ENCODE measurements at regions not wholly inside any gene's neighbourhood (a gene's known extent, or its start where the extent isn't known, plus 50 kb on each side); places are given as distances from the start of the nearest gene placed in this dataset.

DNA sequence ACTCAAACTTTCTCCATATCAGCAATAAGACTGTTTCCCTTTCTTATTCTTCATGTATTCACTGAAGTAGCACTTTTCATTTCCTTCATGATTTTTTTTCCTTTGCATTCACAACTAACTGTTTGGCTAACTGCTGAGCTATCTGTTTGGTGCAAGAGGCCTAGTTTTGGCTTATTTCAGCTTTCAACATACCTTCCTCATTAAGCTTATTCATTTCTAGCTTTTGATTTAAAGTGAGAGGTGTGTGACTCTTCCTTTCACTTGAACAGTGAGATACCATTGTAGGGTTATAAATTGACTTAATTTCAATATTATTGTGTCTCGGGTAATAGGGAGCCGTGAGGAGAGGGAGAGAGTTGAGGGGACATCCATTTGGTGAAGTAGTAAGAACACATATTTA is 262.0 kb upstream of the PREP start:
- Mint-ChIP-seq H3K27me3 (ENCODE audit: low read depth in 3 of 3) (peaks cover 0 to 1% (median 0%) of the 10 kb centered on the region in 3 donors), H3K27ac (no peak overlapping the region), H3K4me1 (no peaks in the 10 kb centered on the region), H3K4me3 (no peak overlapping the region), H3K36me3 (no peaks in the 10 kb centered on the region), H3K9me3 (peaks cover 0 to 8% (median 4%) of the 10 kb centered on the region in 7 donors)
- H3K4me1 ChIP-seq (ENCODE audit: control insufficient read depth in 1 of 2, insufficient read depth in 2 of 2, low read length in 2 of 2): no peaks in the 10 kb centered on the region
- no CpG with 5 or more reads among the region's 2 CpGs for WGBS (ENCODE audit: insufficient coverage)
- TF ChIP-seq, protein P1, sequence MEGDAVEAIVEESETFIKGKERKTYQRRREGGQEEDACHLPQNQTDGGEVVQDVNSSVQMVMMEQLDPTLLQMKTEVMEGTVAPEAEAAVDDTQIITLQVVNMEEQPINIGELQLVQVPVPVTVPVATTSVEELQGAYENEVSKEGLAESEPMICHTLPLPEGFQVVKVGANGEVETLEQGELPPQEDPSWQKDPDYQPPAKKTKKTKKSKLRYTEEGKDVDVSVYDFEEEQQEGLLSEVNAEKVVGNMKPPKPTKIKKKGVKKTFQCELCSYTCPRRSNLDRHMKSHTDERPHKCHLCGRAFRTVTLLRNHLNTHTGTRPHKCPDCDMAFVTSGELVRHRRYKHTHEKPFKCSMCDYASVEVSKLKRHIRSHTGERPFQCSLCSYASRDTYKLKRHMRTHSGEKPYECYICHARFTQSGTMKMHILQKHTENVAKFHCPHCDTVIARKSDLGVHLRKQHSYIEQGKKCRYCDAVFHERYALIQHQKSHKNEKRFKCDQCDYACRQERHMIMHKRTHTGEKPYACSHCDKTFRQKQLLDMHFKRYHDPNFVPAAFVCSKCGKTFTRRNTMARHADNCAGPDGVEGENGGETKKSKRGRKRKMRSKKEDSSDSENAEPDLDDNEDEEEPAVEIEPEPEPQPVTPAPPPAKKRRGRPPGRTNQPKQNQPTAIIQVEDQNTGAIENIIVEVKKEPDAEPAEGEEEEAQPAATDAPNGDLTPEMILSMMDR (IDR thresholded peaks at IDR 0.05): no peak
- no peak overlapping the region for H2AFZ ChIP-seq (ENCODE audit: insufficient read depth, low read depth, low read length, poor library complexity, severe bottlenecking)
- intact Hi-C loops (cut with micrococcal nuclease): no loop called here
- H3K27ac ChIP-seq (ENCODE audit: low read depth in 1 of 2, low read length in 2 of 2): no peak overlapping the region
- no peaks in the 10 kb centered on the region for H4K20me1 ChIP-seq (ENCODE audit: insufficient read depth, low read length)
- H3K9ac ChIP-seq (ENCODE audit: insufficient read depth, low read length, poor library complexity, severe bottlenecking): no peak overlapping the region
- DNase-seq: no peak
- no peaks in the 10 kb centered on the region for H3K27me3 ChIP-seq (ENCODE audit: control insufficient read depth in 2 of 2, insufficient read depth in 2 of 2, low read length in 2 of 2)
- H3K4me2 ChIP-seq (replicated peaks; ENCODE audit: extremely low read depth, low read length, poor library complexity, severe bottlenecking): no peak overlapping the region
- H3K79me2 ChIP-seq (ENCODE audit: insufficient read depth, low read length): no peaks in the 10 kb centered on the region
- H3K36me3 ChIP-seq (replicated peaks in 1 of 2; ENCODE audit: control insufficient read depth in 1 of 2, insufficient read depth in 2 of 2, low read length in 2 of 2): no peaks in the 10 kb centered on the region
- no peak overlapping the region for H3K4me3 ChIP-seq (replicated peaks in 1 of 3; ENCODE audit: low read depth in 2 of 3, low read length in 3 of 3)
- H3K9me3 ChIP-seq (replicated peaks in 1 of 2; ENCODE audit: control insufficient read depth in 1 of 2, insufficient read depth in 1 of 2, low read length in 2 of 2): peaks cover 0 to 10% of the 10 kb centered on the region in 2 donors

DNA sequence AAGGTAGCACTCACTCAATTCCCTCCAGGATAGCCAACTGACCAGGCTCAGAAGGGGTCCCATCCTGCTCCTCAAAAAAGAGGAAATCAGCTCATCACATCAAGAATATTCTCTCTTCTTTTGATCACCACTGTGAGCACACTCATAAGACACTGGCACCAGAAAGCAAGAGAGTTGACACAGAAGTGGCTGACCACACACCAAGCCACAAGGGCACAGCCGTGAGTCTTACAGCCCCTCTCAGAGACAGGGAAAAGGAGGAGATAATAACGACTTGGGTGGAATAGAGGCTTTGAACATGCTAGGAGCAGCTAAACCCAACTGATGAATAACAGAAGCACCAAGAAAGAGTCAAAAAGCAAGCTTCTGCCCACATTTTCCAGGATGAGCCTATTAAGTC is 249.1 kb upstream of the PREP start:
- H3K4me1 Mint-ChIP-seq: no peaks in the 10 kb centered on the region
- Histone ChIP-seq H3K27ac (ENCODE audit: low read depth in 1 of 2, low read length in 2 of 2) (no peak overlapping the region), H4K20me1 (ENCODE audit: insufficient read depth, low read length) (no peaks in the 10 kb centered on the region), H3K79me2 (ENCODE audit: insufficient read depth, low read length) (no peaks in the 10 kb centered on the region), H3K27me3 (ENCODE audit: control insufficient read depth in 2 of 2, insufficient read depth in 2 of 2, low read length in 2 of 2) (no peaks in the 10 kb centered on the region), H3K36me3 (replicated peaks in 1 of 2; ENCODE audit: control insufficient read depth in 1 of 2, insufficient read depth in 2 of 2, low read length in 2 of 2) (no peaks in the 10 kb centered on the region), H3K4me2 (replicated peaks; ENCODE audit: extremely low read depth, low read length, poor library complexity, severe bottlenecking) (no peak overlapping the region), H2AFZ (ENCODE audit: insufficient read depth, low read depth, low read length, poor library complexity, severe bottlenecking) (no peak overlapping the region), H3K9ac (ENCODE audit: insufficient read depth, low read length, poor library complexity, severe bottlenecking) (no peak overlapping the region), H3K9me3 (replicated peaks in 1 of 2; ENCODE audit: control insufficient read depth in 1 of 2, insufficient read depth in 1 of 2, low read length in 2 of 2) (no peaks in the 10 kb centered on the region), H3K4me3 (replicated peaks in 1 of 3; ENCODE audit: low read depth in 2 of 3, low read length in 3 of 3) (no peak overlapping the region), H3K4me1 (ENCODE audit: control insufficient read depth in 1 of 2, insufficient read depth in 2 of 2, low read length in 2 of 2) (no peaks in the 10 kb centered on the region)
- intact Hi-C loops (cut with micrococcal nuclease): no loop called here
- WGBS (ENCODE audit: insufficient coverage): no CpG with 5 or more reads among the region's 2 CpGs
- H3K36me3 Mint-ChIP-seq: no peaks in the 10 kb centered on the region
- H3K27me3 Mint-ChIP-seq (ENCODE audit: low read depth in 3 of 3): peaks cover 0 to 5% (median 2%) of the 10 kb centered on the region in 3 donors
- TF ChIP-seq, protein P1 (IDR thresholded peaks at IDR 0.05): no peak
- no peak overlapping the region for H3K4me3 Mint-ChIP-seq
- DNase-seq: no peak
- peaks cover 0 to 3% (median 0%) of the 10 kb centered on the region in 7 donors for H3K9me3 Mint-ChIP-seq
- no peak overlapping the region for H3K27ac Mint-ChIP-seq
